GDM1 (cell line): ENCODE measurements at regions not wholly inside any gene's neighbourhood (a gene's known extent, or its start where the extent isn't known, plus 50 kb on each side); places are given as distances from the start of the nearest gene placed in this dataset.

Experiments
- DNase-seq: peaks from one replicate; lab custom pipeline; 2025; lab: John Stamatoyannopoulos, UW

DNA sequence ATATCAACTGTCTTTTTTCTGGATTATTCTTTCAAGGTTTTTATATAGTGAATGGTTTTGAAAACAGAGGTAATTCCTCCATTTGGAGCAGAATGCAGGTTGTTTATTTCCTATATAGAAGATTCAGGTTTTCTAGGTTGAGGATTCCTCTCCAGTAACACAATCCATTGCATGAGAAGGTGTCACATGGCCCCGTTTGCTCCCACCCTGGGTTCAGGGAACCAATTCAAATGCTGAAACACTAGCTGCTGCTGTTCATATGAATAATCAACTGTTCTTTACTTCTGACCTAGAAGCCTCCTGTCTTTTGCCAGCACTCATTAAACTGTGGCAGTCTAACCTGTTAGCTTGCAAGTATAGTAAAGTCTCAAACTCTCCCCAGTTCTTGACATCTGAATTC lies 1316.9 kb upstream of the TENM3 start:
- DNase-seq: no peak

DNA sequence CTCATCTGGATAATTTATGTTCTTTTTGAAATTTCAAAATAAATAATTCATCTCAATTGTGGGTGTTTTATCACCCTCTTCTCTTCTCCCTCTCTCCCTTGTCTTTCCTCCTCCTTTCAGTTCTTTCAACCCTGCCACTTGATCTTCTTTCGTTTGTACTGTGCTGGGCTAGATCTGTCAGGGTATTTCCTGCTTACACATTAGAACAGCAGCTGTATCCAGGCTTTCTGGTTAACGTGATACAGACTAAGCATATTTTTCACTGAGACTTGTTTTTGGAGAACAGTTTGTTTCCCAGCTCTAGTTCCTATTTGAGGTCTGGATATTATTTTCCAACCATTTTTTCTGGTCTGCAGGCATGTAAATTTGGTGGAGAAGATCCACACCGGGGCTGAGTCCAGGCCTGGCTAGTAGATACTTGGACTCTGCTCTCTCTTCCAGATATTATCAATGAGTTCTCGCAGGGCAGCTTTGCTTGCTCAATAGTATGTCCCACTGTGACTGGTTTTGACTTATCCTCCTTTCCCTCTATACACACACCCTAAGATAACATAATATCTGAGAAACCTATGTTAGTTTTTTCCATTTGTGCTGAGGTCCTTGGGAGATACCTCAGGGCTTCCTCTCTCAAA lies 1310.7 kb upstream of the TENM3 start:
- no peak for DNase-seq

DNA sequence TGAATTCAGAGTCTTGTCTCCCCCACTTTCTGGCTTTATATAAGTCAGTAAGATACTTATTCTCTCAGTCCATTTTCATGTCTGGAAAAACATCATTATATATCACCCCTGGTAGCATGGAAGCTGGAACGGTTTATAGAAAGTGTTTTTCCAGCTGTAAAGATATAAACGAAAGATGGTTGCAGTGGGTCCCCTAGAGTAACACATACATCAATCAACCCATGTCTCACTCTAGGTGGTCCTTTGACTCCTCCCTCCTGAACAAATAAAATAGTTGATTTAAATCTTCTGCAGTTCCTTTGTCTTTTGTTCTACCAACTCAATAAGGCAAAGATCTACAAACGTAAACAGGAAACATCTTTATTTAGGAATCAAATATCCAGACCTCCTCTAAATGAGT lies 1306.1 kb upstream of the TENM3 start:
- no peak for DNase-seq

DNA sequence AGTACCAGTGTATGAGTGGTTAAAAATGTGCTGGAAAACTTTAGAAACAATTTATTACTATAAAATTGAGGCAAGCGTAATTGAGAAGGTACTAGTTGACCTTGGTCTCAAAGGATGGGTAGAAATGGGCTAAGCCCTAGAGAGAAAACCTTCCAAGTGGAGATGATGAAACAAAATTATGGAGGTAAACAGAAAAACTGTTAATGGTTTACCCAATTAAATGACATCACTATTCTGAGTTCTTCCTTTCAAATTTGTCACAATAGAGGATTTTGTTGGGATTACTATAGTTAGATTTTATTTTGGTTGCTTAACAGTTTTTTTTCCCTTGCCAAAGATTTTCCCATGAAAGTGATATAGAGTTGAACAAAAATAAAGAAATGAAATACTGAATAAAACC lies 1302.5 kb upstream of the TENM3 start:
- no peak for DNase-seq

DNA sequence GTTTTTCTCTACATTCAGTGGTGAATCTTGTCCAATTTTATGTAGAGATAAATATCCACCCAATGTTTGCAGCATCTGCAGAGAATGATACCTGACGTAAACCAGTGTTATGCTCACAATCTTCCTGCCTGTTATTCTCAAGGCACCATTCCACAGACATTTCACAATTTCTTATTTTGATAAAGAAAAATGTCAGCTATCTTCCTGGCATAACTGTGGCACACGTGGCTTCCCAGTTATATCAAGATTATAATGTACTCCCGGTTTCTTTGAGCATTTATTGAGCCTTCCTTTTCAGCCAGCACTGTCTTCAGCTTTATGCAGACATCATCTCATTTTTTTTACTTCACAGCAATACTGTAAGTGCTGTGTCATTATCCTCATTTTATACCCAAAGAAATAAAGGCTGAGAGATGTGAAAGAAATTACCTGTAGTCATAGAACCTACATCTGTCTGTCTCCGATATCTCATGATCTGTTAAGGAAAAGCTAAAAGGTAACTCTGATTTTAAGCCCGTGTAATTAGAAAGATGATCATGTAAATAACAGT lies 1300.8 kb upstream of the TENM3 start:
- DNase-seq: no peak

DNA sequence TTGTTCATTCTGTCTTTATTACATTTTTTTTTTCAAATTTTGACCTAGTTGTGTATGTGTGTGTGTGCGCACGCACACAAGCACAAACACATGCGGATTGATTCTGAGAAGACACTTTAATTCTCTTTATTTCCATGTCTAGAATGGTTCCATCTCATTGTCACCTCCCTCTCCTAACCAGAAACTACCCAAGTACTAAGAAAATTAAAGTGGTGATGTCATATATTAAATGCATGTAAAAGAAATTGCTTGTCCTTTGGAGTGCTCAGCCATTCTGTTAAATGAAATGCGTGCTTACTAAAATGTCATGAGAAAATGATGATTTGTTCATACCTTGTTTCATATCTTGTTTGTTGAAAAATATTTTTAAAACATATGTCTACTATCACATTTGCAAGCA lies 1297.0 kb upstream of the TENM3 start:
- no peak for DNase-seq

DNA sequence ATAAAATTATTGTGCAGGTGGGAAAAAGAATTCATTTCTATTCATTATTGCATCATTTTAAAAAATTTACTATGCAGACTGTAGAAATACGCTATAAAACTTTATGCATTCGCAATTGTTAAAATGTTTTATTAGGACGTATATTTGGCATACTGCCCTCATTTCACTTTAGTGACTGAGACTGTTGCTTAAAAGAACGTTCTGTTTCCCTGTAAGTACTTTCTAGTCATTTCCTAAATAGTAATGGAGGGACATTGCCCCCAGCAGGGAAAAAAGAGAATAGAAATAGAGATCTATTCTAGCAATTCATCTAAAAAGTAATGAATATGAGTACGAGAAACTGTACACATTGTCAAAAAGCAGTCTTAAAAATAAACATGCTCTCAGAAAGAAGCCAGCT lies 1295.8 kb upstream of the TENM3 start:
- no peak for DNase-seq

DNA sequence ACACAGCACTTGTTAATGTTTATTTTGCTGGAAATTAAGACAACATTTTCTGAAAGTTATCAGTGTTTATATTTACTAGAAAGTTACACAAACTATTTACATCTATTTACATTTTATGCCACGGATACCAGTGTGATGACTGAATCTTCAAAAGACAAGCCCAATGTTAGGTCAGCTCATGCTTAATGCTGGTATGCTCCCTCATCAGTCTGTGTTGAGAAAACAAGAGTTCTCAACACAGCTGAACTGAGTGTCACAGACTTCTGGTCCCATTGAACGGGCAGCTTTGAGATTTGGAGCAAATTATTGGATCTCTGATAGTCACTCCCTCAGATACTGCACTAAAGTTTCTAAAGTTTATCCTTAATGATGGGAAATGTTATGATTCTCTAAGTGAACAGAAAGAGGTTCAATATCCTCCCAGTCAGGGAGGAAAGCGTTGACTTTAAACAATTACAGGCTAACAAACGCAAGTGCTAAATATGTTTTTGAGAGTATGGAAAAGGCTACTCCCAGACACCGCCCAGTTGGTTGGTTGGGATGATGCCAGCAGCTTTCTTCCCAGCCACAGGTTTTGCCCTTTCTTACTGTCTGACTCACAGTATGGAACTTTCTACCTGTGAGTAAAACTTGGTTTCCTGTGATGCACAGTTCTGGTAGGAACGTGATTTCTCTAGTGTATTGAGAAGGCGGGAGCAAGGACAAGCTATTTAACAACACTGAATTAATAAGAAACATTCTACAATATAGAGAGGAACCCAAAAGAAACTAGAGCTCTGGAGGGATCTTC lies 1293.6 kb upstream of the TENM3 start:
- no peak for DNase-seq

DNA sequence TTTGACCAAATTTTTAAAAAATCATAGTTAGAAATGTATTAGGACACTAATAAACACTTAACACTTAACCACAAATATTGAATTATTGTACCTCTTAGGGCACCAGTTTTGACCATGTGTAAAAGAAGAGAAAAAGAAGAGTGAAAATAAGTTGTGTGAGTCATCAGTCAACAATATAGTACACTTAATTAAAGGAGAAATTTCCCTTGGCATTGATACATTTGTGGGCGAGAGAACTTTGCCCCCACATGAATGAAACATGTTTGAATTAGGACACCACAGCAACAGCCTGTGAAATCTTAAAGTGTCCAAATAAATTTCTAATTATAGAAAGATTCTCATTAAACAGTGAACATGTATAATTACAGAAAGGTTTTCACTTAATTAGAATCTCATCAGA lies 1292.8 kb upstream of the TENM3 start:
- DNase-seq: no peak

DNA sequence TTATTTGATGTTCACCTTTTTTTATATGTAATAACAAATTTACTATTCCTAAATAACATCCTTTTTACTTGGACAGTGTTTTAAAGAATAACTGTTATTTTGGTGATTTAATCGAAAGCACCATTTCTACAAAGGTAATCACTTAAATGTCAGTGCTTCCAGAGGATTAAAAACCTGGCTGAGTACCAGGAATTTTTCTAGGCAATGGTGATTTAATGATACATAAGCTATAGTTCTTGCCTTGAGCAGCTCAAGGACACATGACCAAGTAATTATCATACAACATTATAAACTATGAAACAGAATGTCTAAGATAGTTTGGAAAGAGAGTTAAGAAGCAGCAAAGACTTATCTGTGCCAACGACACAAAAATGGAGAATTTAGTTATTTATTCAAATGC lies 1291.9 kb upstream of the TENM3 start:
- DNase-seq: no peak

DNA sequence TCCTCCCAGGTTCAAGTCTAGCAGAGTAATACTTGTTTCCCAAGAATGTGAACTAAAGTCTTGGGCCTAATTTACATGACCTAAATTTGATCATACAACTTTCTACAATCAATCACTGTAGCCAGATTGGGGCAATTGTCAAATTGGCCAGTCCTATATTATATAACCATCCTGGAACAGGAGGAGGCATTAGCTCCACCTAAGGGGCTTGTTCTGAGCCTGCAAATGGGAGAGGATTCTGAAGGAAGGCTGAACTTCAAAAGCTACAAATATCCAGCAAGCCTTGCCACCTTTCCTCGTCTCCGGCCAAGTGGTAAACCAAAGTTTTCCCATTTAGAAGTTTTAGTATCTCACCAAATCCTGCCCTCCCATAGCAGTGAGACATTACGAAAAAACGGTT lies 1289.6 kb upstream of the TENM3 start:
- no peak for DNase-seq

DNA sequence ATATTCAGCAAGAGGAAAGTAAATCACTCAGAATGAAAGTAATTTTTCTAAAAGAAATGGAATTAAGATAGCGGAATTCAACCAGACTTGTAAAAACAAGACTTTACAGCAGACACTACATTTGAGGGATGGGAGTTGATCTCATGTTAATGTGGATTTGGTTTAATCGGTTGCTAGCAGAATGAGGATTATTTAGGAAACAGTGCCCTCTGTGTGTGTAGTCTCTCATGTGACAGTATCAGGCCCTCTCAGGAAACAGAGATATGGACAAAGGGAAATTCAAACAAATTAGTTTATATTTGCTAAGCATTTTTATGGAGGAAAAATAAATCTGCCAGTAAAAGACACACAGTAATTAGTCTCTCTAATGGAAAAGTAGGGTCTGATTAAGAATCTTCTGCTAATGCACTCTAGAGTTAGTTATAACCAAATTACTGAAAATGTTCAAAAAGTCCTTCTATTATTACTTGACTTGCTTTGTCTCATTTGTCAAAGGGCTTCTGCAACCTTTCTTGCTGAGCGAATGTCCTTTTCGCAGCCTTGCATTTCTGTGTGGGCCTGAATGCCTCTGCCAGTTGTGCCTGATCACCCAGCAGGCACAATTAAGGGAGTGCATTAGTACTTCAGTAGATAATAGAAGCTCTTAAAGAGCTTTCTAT lies 1282.3 kb upstream of the TENM3 start:
- DNase-seq: no peak

DNA sequence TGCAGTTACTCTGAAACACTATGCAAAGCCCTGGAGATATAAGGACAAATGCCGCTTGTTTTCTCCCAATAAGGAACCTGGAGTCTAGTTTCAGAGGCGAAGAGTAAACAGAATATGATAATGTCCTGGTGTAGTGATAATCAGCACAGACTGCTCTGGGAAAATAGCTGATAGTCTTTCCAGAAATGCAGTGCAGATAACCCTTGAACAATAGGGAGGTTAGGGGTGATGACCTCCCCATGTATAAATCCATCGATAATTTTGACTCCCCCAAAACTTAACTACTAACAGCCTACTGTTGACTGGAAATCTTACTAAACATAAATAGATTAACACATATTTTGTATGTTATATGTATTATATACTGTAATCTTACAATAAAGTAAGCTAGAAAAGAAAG lies 1280.9 kb upstream of the TENM3 start:
- DNase-seq: no peak

DNA sequence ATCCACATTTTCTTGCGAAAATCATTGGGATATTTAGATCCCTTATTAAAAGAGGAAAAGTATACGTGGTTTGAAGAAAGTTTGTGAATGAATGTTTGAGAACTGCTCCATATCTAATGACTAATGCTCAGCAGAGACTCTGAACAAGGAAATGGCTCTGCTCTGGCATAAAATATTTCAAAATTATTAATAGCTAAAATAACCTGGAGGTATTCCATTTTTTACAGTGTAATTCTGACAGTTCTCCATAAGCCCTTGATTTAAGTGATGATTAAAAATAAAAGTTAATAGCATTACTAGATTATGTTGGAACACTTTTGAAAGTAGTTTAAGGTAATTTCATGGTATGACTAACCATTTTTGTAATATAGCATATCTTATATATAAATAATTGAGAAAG lies 1276.9 kb upstream of the TENM3 start:
- no peak for DNase-seq

DNA sequence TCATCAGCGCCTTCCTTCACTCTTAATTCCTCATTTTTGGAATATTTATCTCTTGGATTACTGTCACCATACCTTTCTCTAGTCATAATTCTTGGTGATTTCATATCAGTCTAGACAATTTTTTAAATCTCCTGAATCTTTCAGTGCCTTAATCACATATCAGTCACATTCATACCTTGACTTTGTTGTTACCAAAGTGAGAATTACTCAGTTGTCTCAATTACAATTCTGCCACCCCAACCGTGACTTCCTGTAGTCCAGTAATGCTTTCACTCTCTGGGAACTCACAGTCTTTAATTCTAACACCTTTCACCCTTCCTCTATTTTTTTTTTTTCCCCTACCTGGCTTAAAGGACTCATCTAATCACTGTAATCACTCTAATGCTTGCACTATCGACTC lies 1275.3 kb upstream of the TENM3 start:
- no peak for DNase-seq

DNA sequence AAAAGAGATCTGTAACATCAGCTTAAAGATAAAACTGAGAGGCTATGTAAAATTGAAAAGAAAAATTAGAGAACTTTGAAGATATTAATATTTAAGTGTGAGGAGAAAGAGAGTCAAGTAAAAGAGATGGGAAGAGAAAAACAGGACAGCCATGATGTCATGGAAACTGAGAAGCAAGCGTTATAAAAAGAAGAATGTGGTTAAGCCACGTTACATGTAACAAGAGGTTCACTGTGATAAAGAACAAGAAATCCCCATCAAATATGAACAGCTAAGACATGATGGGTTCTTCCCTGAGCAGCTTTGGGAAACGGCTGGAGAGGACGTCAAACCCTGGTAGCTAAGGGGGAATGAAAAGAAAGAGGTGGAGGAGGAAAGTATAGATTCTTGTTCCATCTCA lies 1269.3 kb upstream of the TENM3 start:
- no peak for DNase-seq

DNA sequence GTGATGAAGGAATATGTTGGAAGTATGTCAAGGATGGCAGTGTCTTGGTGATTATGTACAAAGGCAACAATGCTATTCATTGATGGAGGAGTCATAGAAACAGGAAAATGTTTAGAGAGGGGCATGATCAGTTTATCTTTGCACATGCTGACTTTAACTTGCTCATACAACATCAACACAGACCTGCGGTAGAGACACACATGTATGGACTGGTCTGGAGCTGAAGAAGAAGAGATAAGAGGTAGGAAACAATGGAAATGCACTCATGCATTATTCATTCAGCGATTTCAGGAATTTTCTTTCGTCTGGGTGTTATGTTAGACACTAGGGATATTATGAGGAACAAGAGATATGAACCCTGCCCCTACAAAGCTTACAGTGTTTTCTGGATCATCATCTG lies 1252.3 kb upstream of the TENM3 start:
- no peak for DNase-seq

DNA sequence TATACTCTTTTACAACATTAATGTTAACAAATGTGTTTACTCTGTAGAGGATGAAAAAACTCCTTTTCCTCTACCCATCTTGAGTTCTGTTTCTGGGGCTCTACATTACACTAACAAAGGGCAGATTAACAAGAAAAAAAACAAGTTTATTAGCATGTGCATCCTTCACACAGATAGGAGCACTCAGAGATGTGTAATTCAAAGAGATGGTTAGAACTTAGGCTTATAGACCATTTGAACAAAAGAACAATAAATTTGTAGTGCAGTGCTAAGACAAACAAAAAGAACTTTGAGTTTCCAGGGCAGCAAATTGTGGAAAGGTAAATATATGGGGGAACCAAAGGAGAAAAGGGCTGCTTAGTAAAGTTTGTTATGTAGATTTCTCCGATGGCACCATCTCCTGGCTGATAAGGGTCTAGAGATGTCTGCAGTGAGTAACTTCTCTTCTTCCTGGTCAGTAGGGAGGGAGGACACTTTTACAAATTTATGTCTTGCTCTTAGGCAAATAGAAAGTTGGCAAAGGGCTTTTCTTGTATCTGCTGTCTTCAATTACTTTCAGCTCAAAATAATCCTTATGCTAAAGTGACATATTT lies 1249.9 kb upstream of the TENM3 start:
- no peak for DNase-seq

DNA sequence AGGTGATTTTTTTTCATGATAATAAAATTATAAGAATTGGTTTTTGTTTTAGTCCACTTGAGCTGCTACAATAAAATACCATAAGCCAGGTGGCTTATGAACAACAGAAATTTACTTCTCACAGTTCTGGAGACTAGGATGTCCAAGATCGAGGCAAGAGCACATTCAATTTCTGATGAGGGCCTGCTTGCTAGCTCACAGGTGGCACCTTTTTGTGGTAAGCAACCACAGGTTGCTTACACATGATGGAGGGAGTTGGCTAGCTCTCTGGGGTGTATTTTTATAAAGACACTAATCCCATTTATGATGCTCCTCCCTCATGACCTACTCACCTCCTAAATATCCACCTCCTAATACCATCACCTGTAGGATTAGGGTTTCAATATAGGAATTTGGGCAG lies 1248.5 kb upstream of the TENM3 start:
- no peak for DNase-seq

DNA sequence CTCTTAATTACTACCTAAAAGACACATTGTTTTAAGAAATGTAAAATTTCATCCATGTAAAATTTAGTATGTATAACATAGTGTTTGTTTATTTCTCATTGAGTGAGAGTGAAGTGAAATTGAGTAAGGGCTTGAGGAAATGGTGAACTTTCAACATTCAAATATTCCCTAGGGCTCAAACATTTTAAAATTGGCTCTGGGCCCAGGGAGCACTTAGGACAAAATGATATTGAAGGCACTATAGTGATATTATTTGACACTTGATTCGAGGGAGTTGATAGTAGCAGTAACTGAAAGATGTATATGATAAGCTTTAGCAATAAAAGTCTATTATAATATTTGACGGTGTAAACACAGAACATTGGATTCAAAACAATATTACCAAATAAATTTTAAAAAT lies 1244.0 kb upstream of the TENM3 start:
- DNase-seq: no peak

DNA sequence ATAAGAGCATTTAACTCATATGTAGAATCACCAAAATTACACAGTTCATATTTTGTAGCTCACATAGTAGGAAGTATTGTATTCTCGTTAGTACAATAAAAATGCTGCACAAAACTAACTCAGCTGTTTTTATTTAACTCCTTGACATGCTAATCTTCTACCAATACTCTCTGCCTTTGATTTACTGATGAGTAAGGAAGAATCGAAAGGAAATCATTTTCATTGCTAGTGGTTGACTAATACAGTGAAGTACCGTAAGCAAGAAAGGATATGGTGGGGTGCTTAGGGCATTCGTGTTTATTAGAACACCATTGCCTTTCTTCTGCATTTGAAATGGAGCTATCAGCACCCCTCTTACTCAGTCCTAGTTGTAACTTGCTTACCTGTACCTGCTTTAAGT lies 1239.1 kb upstream of the TENM3 start:
- no peak for DNase-seq

DNA sequence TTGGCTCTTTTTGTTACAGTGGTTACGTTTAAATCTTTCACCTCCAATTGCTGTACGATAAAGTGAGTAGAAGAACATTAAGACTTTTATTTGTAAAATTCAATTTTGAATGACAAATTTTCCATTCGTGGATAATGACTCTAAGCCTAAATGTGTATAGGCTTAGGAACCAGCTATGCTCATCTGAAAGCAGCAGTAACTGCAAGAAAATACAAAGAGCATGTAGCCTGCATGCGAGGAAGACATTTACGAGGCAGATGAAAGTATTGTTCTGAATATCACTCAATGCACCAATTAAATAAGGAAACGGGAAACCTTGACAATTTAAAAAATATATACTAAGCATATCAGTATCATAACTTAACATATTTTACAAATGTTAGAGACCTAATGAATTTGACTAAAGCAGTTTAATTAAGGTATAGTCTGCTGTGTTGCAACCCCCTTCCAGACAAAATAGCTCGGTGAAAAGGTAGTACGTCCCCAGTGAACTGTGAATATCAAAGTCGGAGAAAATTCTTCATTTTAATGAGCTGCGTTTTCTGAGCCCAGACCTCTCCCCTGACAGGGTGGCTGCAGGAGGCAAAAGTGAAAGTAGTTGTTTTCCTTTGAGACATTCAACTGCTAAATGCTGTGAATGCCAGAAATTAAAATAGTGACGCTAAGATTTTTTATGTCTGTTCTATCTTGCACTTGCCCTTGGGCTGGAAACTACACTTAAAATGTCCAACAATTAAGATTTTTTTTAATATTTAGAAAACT lies 1236.5 kb upstream of the TENM3 start:
- no peak for DNase-seq
